HG03565 (cell line): ENCODE measurements at regions not wholly inside any gene's neighbourhood (a gene's known extent, or its start where the extent isn't known, plus 50 kb on each side); places are given as distances from the start of the nearest gene placed in this dataset.
"Not testable (repeated sequence)": the region's sequence is repeated elsewhere in the genome, so short reads cannot be mapped to it uniquely, and the experiment has no call there.

Source experiments
- ATAC-seq: cut with Tn5 transposase; IDR thresholded peaks from one replicate; pipeline ENCODE4 v1.9.1; 2021; ENCODE audit warnings: mild to moderate bottlenecking, moderate library complexity; ENCODE audit not compliant: unreplicated experiment

DNA sequence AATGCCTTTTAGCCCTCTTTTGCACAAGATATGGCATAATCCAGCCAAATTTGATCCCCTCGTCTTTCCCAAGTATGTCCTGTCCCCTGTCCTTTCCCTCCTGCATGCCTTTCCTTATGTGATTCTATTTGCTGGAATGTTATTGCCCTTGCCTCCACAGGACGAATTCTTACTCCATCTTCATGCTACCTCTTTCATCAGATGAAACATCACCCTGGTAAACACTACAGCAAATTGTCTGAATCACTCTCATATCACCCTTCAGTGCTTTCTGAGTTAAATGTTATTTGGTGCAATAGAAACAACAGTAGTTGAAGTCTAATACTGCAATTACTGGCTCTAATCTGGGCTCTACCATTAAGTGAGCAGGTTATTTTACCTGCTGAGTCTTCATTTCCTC lies 52.2 kb upstream of the FAT1 start:
- ATAC-seq: no peak

DNA sequence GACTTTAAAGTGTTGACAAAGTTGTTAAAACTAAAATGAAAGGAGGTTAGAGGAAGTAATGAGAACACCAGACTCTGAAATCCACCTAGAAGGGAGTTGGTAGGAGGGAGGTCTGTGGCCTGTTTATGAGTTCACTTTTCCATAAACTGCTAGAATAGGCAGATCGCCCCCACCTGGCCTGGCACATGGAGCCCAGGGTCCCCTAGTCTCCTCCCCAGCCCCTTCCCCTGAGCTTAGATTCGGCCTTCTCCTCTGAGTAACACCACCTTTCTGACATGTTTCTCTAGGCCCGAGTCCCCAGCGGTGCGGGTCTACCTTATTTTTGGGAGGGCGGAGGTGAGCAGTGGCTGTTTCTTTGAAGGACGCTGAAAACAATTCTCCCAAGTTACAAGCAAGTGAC lies 54.5 kb upstream of the FAT1 start:
- no peak for ATAC-seq

DNA sequence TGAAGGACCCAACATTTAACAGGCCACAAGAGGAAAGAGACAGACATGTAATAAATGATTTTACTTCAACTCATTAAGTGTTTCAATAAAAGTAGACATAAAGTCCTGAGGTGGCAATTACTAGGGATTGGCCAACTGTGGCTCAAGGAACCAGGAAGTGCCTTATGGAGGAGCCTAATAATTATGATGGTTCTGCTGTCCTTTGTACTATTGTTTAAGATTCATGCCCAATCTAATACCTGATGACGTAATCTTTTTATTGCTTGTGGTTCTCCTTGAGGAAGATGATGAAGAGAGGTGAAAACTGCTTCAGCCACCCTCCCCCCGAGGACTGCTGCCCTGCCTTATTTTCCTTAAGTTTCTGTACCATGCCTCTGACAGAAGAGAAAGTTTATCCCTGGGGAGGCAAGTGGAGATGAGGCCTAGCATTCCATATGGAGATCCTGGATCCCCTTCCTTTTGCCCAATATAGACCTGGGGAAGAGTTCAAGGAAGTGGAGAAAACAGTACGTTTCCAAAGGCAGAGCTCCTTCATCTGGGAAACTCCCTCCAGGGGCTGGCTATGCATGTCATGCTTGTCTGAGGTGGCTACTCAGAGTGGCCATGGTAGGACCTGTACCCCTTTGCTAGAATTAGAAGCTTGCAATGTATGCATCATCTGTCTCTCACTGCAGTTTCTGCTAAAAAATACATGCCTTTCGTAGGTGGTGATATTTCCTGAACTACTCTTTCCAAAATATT lies 56.8 kb upstream of the FAT1 start:
- no peak for ATAC-seq

DNA sequence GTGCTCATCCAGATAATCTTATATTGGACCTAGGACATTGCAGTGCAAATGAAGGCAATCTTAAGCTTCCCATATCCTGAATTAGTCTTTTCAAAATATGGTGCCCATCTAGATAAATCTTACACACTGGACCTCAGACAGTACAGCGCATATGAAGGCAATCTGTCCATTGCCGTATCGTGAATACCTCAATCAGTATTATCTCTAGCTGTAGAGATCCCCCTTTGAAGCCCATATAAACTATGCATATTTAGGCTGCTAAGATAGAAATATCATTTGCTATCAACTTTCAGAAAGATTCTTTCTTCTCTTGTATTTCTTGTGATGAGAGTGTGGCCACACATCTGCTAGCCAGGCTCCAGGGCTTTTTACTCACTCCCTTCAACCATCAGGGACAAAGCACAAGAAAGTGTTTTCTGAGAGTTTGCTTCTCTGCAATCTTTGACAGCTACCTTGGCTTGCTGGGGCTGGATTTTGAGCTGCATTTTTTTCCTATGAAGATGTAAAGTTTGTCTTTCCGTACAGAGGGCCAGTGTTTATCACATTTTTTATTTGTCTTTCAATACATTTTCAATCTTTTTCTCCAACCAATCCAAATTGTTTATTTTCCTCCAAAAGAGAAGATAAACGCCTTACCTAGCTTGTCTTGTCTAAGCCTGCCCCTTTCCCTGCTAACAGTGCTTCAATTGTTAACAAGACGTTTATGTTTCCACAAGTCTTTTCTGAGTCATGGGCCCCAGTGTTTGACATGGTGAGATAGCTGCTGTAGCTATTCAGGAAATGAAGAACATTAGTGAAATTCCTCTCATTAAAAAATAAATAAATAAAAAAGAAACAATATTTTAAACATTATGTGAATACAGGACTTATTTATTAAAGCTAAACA lies 57.6 kb upstream of the FAT1 start:
- no peak for ATAC-seq

DNA sequence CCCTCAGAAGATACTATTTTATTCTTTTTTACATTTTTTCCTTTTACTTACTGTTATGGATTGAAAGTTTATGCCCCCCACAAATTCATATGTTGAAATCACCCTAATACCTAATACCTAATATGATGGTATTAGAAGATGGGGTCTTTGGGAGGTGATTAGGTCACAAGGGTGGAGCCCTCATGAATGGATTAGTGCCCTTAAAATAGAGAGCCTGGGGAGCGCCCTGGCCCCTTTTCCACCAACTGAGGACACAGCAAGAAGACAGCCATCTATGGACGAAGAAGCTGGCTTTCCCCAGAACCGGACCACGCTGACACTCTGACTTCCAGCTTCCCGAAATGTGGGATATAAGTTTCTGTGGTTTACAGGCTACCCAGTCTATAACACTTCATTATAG lies 58.6 kb upstream of the FAT1 start:
- no peak for ATAC-seq

DNA sequence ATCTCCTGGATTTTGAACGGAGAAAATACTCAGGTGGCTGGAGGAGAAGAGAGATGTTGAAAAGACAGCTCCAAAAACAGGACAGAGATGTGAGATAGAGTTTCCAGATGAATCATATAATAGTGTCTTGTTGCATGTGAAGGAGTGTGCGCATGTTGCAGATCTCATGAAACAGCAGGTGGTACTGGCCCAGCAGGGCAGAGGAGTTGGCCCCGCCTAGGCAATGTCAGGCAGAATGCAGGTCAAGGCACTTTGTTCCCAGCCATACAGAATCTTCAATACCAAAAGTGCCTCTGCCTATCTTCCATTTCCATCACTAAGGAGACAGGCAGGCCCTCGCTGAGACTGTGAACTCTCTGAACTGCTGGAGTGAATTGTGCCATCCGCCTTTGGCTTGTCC lies 63.9 kb upstream of the FAT1 start:
- no peak for ATAC-seq

DNA sequence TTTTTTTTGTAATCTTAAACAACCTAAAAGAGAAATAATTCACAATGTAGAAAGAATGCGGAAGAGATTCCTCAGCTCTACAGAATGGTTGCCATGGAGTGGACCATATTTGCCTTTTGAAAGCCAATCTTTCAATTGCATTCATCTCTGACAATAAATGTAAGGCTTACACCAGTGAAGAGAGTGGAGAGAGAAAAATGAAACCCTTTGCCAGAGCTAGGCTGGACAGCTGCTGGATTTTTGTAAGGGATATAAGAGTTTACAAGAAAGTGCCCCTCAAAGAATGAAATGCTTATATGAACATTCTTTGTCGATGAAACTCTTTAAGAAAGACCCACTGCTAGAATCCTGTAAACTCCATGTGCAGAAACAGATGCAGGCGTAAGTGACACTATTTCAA lies 66.0 kb upstream of the FAT1 start:
- ATAC-seq: no peak

DNA sequence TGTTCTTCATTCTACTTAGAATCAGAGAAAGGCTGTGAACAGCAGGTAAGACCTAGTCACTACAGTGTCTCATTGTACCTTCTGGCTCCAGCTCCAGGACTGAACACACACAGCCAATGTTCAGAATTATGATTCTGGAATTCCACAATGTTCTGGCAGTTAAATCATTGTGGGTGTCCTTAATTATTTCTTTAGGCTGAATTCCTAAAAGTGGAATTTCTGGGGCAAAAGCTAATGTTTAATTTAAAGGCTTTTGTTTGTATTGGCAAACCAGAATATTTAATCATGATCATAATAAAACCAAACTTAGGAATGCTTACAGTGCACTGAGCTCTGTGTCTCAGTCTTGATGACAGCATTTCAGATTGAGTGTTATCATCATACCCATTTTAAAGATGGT lies 67.0 kb upstream of the FAT1 start:
- no peak for ATAC-seq

DNA sequence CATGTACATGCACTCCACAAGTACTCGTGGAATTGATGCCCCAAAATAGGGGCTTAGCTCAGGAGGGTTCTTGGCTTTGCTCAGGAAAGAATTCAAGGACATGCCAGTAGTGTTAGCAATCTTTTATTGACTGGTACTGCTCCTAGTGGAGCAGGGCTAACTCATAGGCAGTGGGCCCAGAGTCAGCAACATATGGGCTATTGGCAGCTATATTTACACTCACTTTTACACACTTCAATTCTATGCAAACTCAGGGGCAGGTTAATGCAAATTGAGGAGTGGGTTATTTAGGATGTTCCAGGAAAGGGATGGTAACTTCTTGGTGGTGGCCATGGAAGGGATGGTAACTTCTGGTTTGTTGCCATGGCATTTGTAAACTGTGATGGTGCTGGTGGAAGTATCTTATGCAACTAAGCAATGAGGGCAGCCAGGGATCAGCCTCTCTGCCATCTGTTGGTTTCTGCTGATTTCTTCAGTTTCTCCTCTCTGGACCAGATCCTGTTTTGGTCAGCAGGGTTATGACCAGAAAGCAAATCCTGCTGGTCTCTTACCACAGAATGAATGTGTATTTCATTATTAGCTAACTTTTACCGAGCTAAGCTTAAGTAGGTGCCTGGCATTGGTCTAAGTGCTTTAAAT lies 69.2 kb upstream of the FAT1 start:
- no peak for ATAC-seq

DNA sequence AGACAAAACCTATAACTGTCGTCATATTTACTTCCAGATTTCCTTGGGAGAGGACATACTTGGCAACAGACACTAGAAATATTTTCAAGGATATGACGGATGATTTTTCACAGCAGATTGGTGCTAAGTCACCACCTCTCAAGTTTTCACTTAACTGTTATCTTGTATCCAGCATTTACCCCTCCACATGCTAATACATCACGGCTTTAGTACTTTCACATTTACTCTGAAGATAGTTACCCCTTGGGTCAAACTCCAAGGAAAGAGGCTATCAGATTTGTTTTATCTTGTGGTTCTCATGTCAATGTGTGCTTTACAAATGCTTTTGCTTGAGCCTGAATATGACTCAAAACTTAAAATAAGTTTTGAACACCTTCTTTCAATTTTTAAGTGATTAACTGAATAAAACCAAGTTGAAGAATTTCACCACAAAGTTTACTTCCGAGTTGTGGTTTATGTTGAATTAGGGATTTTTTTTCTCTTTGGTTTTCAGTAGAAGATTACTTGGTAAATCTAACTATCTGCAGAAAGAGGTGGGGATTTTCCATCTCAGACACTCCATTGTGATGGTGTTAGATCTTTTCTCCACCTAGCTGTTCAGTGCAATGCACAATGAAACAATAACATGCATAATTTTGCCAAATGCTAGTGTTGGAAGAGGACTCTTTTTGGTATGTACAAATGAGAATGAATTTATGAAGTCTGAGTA lies 75.4 kb upstream of the FAT1 start:
- no peak for ATAC-seq

DNA sequence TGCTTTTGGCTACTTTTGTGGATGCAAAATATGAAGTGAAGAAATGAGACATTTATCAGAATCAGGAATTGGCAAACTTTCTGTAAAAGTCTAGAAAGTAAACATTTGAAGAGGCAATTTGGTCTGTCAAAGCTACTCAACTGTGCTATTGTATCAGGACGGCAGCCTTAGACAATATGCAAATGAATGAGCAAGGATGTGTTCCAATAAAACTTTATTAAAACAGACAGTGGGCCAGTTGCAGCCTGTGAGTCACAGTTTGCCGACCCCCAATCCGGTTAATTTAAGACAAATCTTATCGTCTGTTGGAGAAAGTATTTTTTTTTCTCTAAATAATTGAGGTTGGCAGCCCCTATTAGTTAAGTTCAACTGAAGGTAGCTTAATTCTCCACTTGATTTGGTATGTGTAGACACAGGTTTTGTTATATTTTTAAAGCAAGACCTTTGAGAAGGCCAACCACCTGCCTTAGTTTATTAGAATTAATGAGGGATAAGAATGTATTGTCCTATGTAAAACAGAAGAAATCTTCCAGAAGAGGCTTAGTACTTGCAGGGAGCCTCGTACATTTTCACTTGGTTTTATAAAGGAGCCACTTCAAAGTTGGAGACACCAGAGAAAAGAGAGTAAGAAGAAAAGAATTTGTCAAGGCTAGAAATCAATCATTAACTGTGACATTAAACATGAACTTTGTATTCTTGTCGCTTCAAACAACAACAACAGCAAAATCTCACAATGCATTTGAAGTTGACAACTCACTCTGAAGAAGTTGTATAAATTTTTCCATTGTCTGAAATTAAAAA lies 81.6 kb upstream of the FAT1 start:
- ATAC-seq: no peak

DNA sequence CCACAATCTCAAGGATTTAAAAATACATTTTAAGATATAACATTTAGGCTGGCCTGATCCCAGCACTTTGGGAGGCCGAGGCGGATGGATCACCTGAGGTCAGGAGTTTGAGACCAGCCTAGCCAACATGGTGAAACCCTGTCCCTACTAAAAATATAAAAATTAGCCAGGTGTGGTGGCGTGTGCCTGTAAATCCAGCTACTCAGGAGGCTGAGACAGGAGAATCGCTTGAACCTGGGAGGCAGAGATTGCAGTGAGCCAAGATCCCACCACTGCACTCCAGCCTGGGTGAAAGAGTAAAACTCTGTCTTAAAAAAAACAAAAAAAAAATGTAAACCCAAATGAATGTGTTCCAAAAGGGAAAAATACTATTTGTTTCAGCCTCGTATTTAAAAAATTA lies 82.3 kb upstream of the FAT1 start:
- ATAC-seq: not testable (repeated sequence)

DNA sequence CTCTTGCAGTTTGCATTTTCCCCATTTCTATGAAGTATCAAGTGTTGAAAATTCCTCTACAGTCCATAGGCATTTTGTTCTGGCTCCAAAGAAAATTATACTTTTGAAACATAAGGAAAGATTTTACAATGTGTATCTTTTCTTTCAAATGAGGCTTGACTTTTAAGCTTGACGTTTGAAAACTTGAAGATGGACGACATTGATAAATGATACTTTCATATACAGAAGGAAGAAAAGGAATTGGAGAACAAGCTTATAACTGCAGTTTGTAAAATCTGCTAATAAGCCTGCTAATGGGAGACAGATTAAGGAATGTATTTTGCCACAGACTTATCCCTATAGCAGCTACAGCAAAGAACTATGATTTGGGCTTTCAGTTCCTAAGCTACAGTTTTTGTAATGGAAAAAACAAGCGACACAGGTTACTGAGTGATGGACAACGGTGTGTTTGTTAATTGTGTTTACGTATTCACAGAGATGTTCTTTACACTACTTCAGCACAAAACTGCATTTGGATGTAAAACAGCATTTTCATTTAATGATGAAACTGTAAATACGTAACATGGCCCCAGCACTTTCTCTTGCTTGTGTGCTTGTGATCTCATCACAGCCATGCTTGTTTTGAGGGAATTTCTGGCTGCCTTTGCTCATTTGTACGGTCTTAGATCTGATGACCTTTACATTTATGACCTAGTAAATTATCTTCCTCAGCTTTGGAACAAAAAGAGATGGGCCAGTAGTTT lies 83.2 kb upstream of the FAT1 start:
- ATAC-seq: no peak

DNA sequence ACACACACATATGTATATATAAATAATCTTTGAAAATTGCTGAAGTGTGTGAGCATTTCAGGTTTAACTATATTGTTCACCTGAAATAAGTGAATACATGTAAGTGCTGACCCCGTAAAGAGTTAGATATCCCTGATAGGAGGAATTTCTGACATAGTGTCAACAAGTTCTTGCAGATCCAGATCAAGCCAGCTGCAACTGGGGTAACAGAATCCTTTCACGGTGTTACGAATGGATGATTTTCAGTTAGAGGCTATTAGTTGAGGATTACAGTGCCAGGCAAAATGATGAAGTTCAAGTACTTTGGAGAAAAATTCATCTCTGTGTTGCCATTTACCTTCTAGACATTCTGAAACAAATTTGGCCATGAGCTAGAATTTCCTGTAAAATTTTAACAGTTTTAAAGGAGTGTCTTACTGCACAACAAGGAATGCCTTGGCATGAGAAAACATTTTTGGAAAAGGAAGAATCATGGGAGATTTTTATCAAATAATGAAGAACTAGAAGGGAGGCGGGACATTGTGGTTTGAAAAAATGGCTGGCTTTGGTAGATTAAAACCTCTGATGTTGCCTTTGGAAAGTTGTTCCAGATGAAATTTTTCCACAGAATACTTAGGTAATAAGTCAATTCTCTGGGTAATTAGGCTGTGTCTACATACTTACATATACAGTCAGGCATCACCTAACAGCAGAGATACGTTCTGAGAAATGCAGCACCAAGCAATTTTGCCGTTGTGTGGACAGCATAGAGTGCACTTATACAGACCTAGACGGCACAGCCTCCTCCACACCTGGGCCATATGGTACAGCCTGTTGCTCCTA lies 84.4 kb upstream of the FAT1 start:
- ATAC-seq: no peak

DNA sequence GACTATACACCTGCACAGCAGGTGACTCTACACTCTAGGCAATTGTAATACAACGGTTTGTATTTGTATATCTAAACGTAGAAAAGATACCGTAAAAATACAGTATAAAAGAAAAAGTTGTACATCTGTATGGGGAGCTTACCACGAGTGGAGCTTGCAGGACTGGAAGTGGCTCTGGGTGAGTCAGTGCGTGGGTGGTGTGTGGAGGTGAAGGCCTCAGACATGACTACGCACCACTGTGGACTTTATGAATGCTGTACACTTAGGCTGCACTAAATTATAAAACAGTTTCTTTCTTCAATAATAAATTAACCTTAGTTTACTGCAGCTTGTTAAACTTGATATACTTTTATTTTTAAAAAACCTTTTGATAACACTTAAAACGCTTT lies 85.0 kb upstream of the FAT1 start:
- ATAC-seq: no peak

DNA sequence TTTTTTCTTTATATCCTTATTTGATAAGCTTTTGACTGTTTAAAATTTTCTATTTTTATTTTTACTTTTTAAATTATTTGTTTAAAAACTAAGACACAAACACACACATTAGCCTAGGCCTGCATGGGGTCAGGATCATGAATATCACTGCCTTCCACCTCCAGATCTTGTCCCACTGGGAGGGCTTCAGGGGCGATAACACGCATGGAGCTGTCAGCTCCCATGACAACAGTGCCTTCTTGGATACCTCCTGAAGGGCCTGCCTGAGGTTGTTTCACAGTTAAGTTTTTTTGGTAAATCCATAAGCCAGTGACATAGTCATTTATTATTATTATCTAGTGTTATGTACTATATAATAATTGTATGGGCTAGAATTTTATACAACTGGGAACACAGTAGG lies 85.4 kb upstream of the FAT1 start:
- ATAC-seq: no peak

DNA sequence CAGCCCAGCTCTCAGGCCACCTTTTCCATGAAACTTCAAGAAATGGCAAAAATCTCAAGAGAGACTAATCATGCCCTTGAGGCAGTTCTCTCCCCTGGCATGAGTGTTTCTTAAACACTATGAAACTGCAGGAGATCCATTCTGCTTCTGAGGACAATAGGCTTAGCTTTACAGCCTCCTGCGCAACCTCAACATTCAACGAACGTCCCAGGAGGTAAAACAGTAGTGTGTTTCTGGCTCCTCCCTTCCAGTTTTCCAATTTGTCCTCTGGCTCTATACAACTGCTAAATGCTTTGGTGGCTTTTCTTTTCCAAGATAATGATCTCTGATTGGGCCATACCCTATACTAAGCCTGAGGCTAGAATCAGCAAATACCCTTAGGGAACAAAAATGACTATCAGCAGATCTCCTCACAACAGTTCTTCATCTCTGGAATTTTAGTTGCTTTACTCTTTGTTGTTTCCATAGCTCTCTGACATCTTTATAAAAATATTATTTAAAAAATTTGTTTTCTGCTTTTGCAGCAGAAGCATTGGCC lies 87.0 kb upstream of the FAT1 start:
- no peak for ATAC-seq

DNA sequence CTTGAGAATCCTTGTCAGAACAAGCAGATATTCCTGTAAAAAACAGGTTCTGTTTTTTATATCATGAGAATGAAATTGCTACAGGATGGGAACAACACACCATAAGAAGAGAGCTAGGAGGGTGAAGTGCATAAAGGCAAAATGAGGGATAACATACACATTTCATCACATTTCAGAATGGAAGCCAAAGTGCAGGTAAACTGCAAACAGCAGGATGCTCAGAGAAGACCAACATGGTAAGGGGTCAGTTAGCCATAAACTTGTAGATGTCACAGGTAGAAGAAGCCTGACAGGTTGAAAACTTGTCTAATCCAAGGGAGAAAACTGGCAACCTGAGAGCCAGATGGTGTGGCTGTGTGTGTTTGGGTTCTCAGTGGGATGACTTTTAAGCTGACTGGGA lies 88.9 kb upstream of the FAT1 start:
- ATAC-seq: no peak
